GM23248 (cell line): ENCODE measurements at regions not wholly inside any gene's neighbourhood (a gene's known extent, or its start where the extent isn't known, plus 50 kb on each side); places are given as distances from the start of the nearest gene placed in this dataset.

ENCODE experiments used
- DNase-seq: peaks from one replicate; pipeline ENCODE4 v3.0.0-alpha.2; 2015
- H2AFZ ChIP-seq: fragments of 200-600 bp; sonication (generic); 2 replicates; pipeline ENCODE4 v1.6.1; 2016; ENCODE audit warnings: antibody characterized with exemption
- H3F3A ChIP-seq: fragments of 200-600 bp; sonication (generic); 2 replicates; pipeline ENCODE4 v1.6.1; 2016; ENCODE audit warnings: mild to moderate bottlenecking, antibody characterized with exemption, mixed run types; ENCODE audit not compliant: insufficient read depth
- H3K27ac ChIP-seq: fragments of 200-600 bp; sonication (generic); 2 replicates; pipeline ENCODE4 v1.5.1; 2016; ENCODE audit warnings: mild to moderate bottlenecking
- H3K27me3 ChIP-seq: fragments of 200-600 bp; sonication (generic); replicated peaks from 2 replicates; pipeline ENCODE4 v1.6.1; 2016; ENCODE audit warnings: mild to moderate bottlenecking; ENCODE audit not compliant: insufficient read depth
- H3K36me3 ChIP-seq: fragments of 200-600 bp; sonication (generic); 2 replicates; pipeline ENCODE4 v1.6.1; 2016; ENCODE audit warnings: low read depth, mild to moderate bottlenecking
- H3K4me1 ChIP-seq: fragments of 200-600 bp; sonication (generic); 2 replicates; pipeline ENCODE4 v1.6.1; 2016; ENCODE audit warnings: mild to moderate bottlenecking; ENCODE audit not compliant: insufficient read depth
- H3K4me2 ChIP-seq: fragments of 200-600 bp; sonication (generic); one replicate; pipeline ENCODE4 v1.6.1; 2016; ENCODE audit warnings: mild to moderate bottlenecking; ENCODE audit not compliant: unreplicated experiment
- H3K4me3 ChIP-seq: fragments of 200-600 bp; sonication (generic); 2 replicates; pipeline ENCODE4 v1.5.1; 2016; ENCODE audit warnings: mild to moderate bottlenecking
- H3K79me2 ChIP-seq: fragments of 200-600 bp; sonication (generic); 2 replicates; pipeline ENCODE4 v1.6.1; 2016; ENCODE audit warnings: mild to moderate bottlenecking; ENCODE audit not compliant: insufficient read depth
- H3K9ac ChIP-seq: fragments of 200-600 bp; sonication (generic); 2 replicates; pipeline ENCODE4 v1.6.1; 2016; ENCODE audit warnings: mild to moderate bottlenecking
- H3K9me2 ChIP-seq: fragments of 200-600 bp; sonication (generic); 2 replicates; pipeline ENCODE4 v1.6.1; 2016; ENCODE audit warnings: mixed run types, mild to moderate bottlenecking, moderate library complexity; ENCODE audit not compliant: insufficient read depth
- H3K9me3 ChIP-seq: fragments of 200-600 bp; sonication (generic); one replicate; pipeline ENCODE4 v1.6.1; 2017; ENCODE audit warnings: low read depth
- H4K20me1 ChIP-seq: fragments of 200-600 bp; sonication (generic); 2 replicates; pipeline ENCODE4 v1.6.0; 2016; ENCODE audit not compliant: insufficient read depth
- EZH2 ChIP-seq: fragments of 200-600 bp; sonication (generic); IDR thresholded peaks from 2 replicates; pipeline ENCODE4 v1.6.1; 2018; ENCODE audit warnings: antibody characterized with exemption, mild to moderate bottlenecking; ENCODE audit not compliant: insufficient read depth, poor library complexity, severe bottlenecking
- EZH2phosphoT487 ChIP-seq: fragments of 200-600 bp; sonication (generic); IDR thresholded peaks from 2 replicates; pipeline ENCODE4 v1.6.1; 2018; ENCODE audit warnings: antibody characterized with exemption, moderate library complexity, mild to moderate bottlenecking, low read depth; ENCODE audit not compliant: insufficient read depth
- WGBS, 2 experiments: methylation state at CpG; one replicate each; pipeline ENCODE4 v1.1.6; 2015 to 2017; ENCODE audit warnings: low lambda C conversion rate in 2 of 2, low coverage in 1 of 2; ENCODE audit errors: missing lambda C conversion rate in 2 of 2; 5-methylcytosine and 5-hydroxymethylcytosine counted together
- in situ Hi-C: fragments of 300-500 bp; cut with MboI; formaldehyde crosslinking; loops from 2 replicates; pipeline ENCODE4 v1.15.0; 2020

DNA sequence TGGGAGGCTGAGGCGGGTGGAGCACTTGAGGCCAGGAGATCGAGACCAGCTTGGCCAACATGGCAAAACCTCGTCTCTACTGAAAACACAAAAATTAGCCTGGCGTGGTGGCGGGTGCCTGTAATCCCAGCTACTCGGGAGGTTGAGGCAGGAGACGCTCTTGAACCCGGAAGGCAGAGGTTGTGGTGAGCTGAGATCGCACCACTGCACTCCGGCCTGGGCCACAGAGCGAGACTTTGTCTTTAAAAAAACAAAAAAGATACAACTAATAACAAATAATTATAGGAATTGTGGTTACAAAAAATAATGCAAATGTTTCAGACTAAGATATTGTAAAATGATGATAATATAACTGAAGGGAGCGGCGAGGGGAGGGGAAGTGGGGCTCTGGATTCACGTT, 90.3 kb upstream of the RTL6 start:
- WGBS, 2 experiments: 88 to 91% methylated on average over 14 of the region's 14 CpGs
- no peaks in the 10 kb centered on the region for H3K9me2 ChIP-seq
- no peaks in the 10 kb centered on the region for H3K9me3 ChIP-seq
- no peak for DNase-seq
- no peaks in the 10 kb centered on the region for H3K36me3 ChIP-seq
- no peaks in the 10 kb centered on the region for H4K20me1 ChIP-seq
- H3K4me2 ChIP-seq: no peak overlapping the region
- H3K4me1 ChIP-seq: no peaks in the 10 kb centered on the region
- no peaks in the 10 kb centered on the region for H3F3A ChIP-seq
- H3K79me2 ChIP-seq: no peaks in the 10 kb centered on the region
- H2AFZ ChIP-seq: no peak overlapping the region
- no peak overlapping the region for H3K9ac ChIP-seq
- no peak for TF ChIP-seq EZH2phosphoT487
- no peak for TF ChIP-seq EZH2
- in situ Hi-C loops: no loop called here
- no peak overlapping the region for H3K27ac ChIP-seq
- H3K27me3 ChIP-seq: no peaks in the 10 kb centered on the region
- H3K4me3 ChIP-seq: no peak overlapping the region

DNA sequence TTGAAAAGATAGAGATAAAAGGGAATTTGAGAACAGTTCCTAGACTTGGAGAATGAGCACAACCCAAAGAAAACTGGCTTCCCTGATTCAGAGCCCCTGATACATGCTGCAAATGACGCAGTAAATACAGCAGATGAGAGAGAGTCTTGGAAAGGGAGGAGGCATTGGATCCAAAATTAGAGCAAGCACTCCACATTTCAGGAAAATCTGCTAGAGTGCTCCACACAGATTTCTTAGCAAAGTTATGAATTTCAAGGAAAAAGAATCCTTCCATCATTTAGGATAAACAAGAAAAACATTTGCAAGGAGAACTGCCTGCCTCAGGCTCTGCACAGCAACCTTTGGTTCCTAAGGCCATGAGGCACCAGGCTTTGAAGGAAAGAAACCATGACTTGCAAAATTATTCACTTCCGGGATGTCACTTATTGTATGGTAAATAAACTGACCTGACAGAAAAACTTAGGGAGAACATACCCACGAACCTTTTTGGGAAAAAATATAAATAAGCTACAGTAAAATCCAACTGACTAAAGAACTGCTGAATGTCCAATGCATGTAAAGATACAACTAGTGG, 89.8 kb upstream of the RTL6 start:
- Histone ChIP-seq H3K9me3 (no peaks in the 10 kb centered on the region), H3K27me3 (no peaks in the 10 kb centered on the region), H3K9ac (no peak overlapping the region), H2AFZ (no peak overlapping the region), H3K27ac (no peak overlapping the region), H3K36me3 (no peaks in the 10 kb centered on the region), H3K9me2 (no peaks in the 10 kb centered on the region), H3K4me3 (no peak overlapping the region), H3K4me2 (no peak overlapping the region), H3F3A (no peaks in the 10 kb centered on the region), H4K20me1 (no peaks in the 10 kb centered on the region), H3K79me2 (no peaks in the 10 kb centered on the region), H3K4me1 (peaks cover 3% of the 10 kb centered on the region; the same call in 1 of the 2 replicates)
- in situ Hi-C loops: no loop called here
- no peak for DNase-seq
- TF ChIP-seq EZH2: no peak
- TF ChIP-seq EZH2phosphoT487: no peak
- 70 to 71% methylated on average over 3 of the region's 3 CpGs for whole genome bisulfite sequencing, 2 experiments

DNA sequence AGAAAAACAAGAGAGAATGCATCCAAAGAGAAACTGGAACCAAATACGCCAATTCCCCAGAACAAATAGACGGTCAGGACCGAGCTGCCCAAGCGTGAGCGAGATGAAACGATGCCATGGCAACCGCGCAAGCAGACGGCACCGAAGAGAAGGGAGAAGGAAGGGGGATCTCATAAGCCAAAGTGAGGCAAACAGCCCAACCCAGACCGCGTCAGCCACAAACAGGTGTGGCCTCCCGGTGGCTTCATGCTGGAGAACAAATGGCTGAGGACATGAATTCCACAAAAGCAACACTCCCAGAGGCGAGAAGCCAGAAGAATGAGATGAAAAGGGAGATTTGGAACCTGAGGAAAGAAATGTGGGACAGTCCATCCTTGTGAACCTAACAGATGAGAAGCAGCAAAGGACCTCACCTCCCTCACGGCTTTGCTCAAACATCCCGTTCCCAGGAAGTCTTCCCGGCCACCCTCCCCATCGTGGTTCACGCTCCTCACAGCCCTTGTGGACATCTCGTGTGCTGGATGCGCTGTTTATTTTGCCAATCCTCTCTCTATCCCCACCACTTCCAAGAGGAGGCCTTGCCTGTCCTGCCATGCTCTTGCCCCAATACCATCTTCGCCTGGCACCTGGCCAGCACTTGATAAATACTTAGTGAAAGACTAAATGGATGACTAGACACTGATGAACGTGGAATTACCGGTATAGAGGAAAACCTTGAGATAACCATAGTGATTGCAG, 89.1 kb upstream of the RTL6 start:
- H3K27ac ChIP-seq: no peak overlapping the region
- no peak overlapping the region for H3K4me2 ChIP-seq
- H3K9ac ChIP-seq: no peak overlapping the region
- peak overlapping the region; percentile 30 for H3K4me3 ChIP-seq
- WGBS, 2 experiments: 48 to 51% methylated on average over 24 of the region's 24 CpGs
- no peaks in the 10 kb centered on the region for H4K20me1 ChIP-seq
- H3K4me1 ChIP-seq: peaks cover 3% of the 10 kb centered on the region; the same call in 1 of the 2 replicates
- H3K9me2 ChIP-seq: no peaks in the 10 kb centered on the region
- H3K79me2 ChIP-seq: no peaks in the 10 kb centered on the region
- no peaks in the 10 kb centered on the region for H3F3A ChIP-seq
- no peaks in the 10 kb centered on the region for H3K36me3 ChIP-seq
- no peaks in the 10 kb centered on the region for H3K27me3 ChIP-seq
- peak overlapping the region; percentile 36; the same call in 1 of the 2 replicates for H2AFZ ChIP-seq
- H3K9me3 ChIP-seq: no peaks in the 10 kb centered on the region
- peak; percentile 45 for DNase-seq
- no peak for TF ChIP-seq EZH2phosphoT487
- TF ChIP-seq EZH2: no peak
- in situ Hi-C loops: no loop called here

DNA sequence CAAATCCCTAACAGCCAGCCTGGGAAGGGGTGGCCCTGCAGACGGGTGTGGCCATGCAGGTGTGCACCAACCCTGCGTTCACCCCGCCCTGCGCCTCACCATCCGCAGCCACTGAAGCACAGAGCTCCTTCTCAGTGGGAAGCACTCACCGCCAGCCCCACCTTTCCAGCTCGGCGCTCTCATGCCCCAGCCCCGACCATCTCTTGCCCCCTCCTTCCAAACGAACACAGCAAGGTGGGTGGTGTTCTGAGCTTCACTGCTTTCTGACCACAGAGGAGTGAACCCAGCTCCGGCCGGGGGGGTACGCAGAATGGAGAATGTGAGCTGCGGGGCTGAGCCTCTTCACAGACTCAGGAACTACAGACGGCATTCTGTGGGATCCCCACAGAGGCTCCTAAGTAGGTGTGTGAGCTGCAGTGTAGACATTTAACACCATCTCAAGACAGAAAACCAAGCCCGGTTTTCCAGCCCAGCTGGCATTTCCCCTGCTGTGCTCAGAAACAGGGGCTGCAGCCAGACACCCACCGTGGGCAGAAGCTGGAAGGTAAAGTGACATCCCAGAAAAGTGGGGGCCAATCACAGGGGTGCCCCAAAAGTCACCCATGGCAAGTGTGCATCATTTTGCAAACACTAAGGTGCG, 88.4 kb upstream of the RTL6 start:
- no peaks in the 10 kb centered on the region for H3K36me3 ChIP-seq
- H3K9me2 ChIP-seq: no peaks in the 10 kb centered on the region
- 50% methylated on average over 18 of the region's 18 CpGs for WGBS, 2 experiments
- no peaks in the 10 kb centered on the region for H3K9me3 ChIP-seq
- H3K79me2 ChIP-seq: no peaks in the 10 kb centered on the region
- no peak overlapping the region for H3K27ac ChIP-seq
- H4K20me1 ChIP-seq: no peaks in the 10 kb centered on the region
- no peak for DNase-seq
- H3K4me2 ChIP-seq: no peak overlapping the region
- peak overlapping the region; percentile 36; the same call in 1 of the 2 replicates for H2AFZ ChIP-seq
- H3K4me1 ChIP-seq: peaks cover 3% of the 10 kb centered on the region; the same call in 1 of the 2 replicates
- H3F3A ChIP-seq: no peaks in the 10 kb centered on the region
- H3K4me3 ChIP-seq: peak overlapping the region; percentile 30; the same call in 1 of the 2 replicates
- TF ChIP-seq EZH2: no peak
- no peak for TF ChIP-seq EZH2phosphoT487
- H3K27me3 ChIP-seq: no peaks in the 10 kb centered on the region
- in situ Hi-C loops: no loop called here
- H3K9ac ChIP-seq: no peak overlapping the region
